CD14-positive monocyte (primary cell): ENCODE measurements at regions not wholly inside any gene's neighbourhood (a gene's known extent, or its start where the extent isn't known, plus 50 kb on each side); places are given as distances from the start of the nearest gene placed in this dataset.

Source experiments
- DNase-seq, 3 donors: peaks; one replicate each; pipeline ENCODE4 v3.0.0-alpha.2; 2011 to 2022
- H2AFZ ChIP-seq: 2 replicates; pipeline ENCODE4 v1.6.0; 2012; ENCODE audit warnings: mild to moderate bottlenecking, low read depth, low read length, inconsistent platforms; ENCODE audit not compliant: insufficient read depth, poor library complexity, severe bottlenecking
- H3K27ac ChIP-seq, 2 donors: 1 replicate in 1 of 2; 2 replicates in 1 of 2; pipeline ENCODE4 v1.5.1; 2012 to 2013; ENCODE audit warnings: low read length in 2 of 2, control low read depth in 1 of 2, inconsistent platforms in 1 of 2, low read depth in 1 of 2, mild to moderate bottlenecking in 1 of 2
- H3K27me3 ChIP-seq, 2 donors: one replicate each; pipeline versions ENCODE4 v1.6.0 to v1.6.1; 2011 to 2013; ENCODE audit warnings: low read length in 2 of 2; ENCODE audit not compliant: control insufficient read depth in 2 of 2, insufficient read depth in 2 of 2
- H3K36me3 ChIP-seq, 2 donors: replicated peaks in 1 of 2; 1 replicate in 1 of 2; 2 replicates in 1 of 2; pipeline versions ENCODE4 v1.5.1 to v1.6.1; 2012 to 2013; ENCODE audit warnings: low read length in 2 of 2, control low read depth in 1 of 2, inconsistent platforms in 1 of 2, mild to moderate bottlenecking in 1 of 2; ENCODE audit not compliant: insufficient read depth in 2 of 2, control insufficient read depth in 1 of 2
- H3K4me1 ChIP-seq, 2 donors: 1 replicate in 1 of 2; 2 replicates in 1 of 2; pipeline versions ENCODE4 v1.5.1 to v1.6.1; 2012 to 2013; ENCODE audit warnings: low read length in 2 of 2, control low read depth in 1 of 2, inconsistent platforms in 1 of 2, mild to moderate bottlenecking in 1 of 2, moderate library complexity in 1 of 2; ENCODE audit not compliant: insufficient read depth in 2 of 2, control insufficient read depth in 1 of 2
- H3K4me2 ChIP-seq: replicated peaks from 2 replicates; pipeline ENCODE3; 2012; ENCODE audit warnings: low read length, moderate library complexity, mild to moderate bottlenecking; ENCODE audit not compliant: poor library complexity, severe bottlenecking; ENCODE audit errors: extremely low read depth
- H3K4me3 ChIP-seq, 3 experiments: fragments of 200-600 bp in 1 of 3; sonication (generic) in 1 of 3; replicated peaks in 1 of 3; 1 replicate in 2 of 3; 2 replicates in 1 of 3; pipeline ENCODE4 v1.5.1; 2011 to 2013; ENCODE audit warnings: low read length in 3 of 3, mild to moderate bottlenecking in 3 of 3, control low read depth in 2 of 3, low read depth in 2 of 3, inconsistent platforms in 1 of 3, moderate library complexity in 1 of 3
- H3K79me2 ChIP-seq: 2 replicates; pipeline ENCODE4 v1.6.0; 2012; ENCODE audit warnings: mild to moderate bottlenecking, control low read depth, inconsistent platforms, low read length, moderate library complexity; ENCODE audit not compliant: insufficient read depth
- H3K9ac ChIP-seq: 2 replicates; pipeline ENCODE4 v1.6.0; 2017; ENCODE audit warnings: low read length, mild to moderate bottlenecking; ENCODE audit not compliant: insufficient read depth, poor library complexity, severe bottlenecking
- H3K9me3 ChIP-seq, 2 donors: replicated peaks in 1 of 2; 1 replicate in 1 of 2; 2 replicates in 1 of 2; pipeline versions ENCODE4 v1.5.1 to v1.6.1; 2012 to 2013; ENCODE audit warnings: low read length in 2 of 2, control low read depth in 1 of 2; ENCODE audit not compliant: control insufficient read depth in 1 of 2, insufficient read depth in 1 of 2
- H4K20me1 ChIP-seq: 2 replicates; pipeline ENCODE4 v1.6.0; 2012; ENCODE audit warnings: mild to moderate bottlenecking, low read length, control low read depth, moderate library complexity; ENCODE audit not compliant: insufficient read depth
- H3K27ac Mint-ChIP-seq, 7 donors: one replicate each; pipeline ENCODE4 v1.8.0; 2020; ENCODE audit warnings: mild to moderate bottlenecking in 7 of 7, mixed read lengths in 7 of 7, moderate library complexity in 6 of 7, inconsistent platforms in 2 of 7
- H3K27me3 Mint-ChIP-seq, 3 donors: one replicate each; pipeline ENCODE4 v1.8.0; 2021 to 2022; ENCODE audit warnings: low read depth in 3 of 3, mild to moderate bottlenecking in 3 of 3, mixed read lengths in 3 of 3, moderate library complexity in 3 of 3, inconsistent platforms in 1 of 3
- H3K36me3 Mint-ChIP-seq, 2 donors: one replicate each; pipeline ENCODE4 v1.8.0; 2020; ENCODE audit warnings: mixed read lengths in 2 of 2, inconsistent platforms in 1 of 2, mild to moderate bottlenecking in 1 of 2
- H3K4me1 Mint-ChIP-seq: one replicate; pipeline ENCODE4 v1.8.0; 2020; ENCODE audit warnings: mild to moderate bottlenecking, mixed read lengths
- H3K4me3 Mint-ChIP-seq, 2 donors: one replicate each; pipeline ENCODE4 v1.8.0; 2020; ENCODE audit warnings: mild to moderate bottlenecking in 2 of 2, mixed read lengths in 2 of 2, moderate library complexity in 1 of 2
- H3K9me3 Mint-ChIP-seq, 7 donors: one replicate each; pipeline ENCODE4 v1.8.0; 2020 to 2022; ENCODE audit warnings: mixed read lengths in 7 of 7, mild to moderate bottlenecking in 6 of 7, moderate library complexity in 6 of 7, inconsistent platforms in 2 of 7
- WGBS: methylation state at CpG from one replicate; pipeline ENCODE4 v1.1.5; 2013; ENCODE audit warnings: missing lambda C conversion rate; ENCODE audit not compliant: insufficient coverage; 5-methylcytosine and 5-hydroxymethylcytosine counted together
- intact Hi-C, 2 donors: fragments of 100-400 bp; cut with micrococcal nuclease; formaldehyde crosslinking; loops; one replicate each; pipeline versions ENCODE4 v1.15.0 to v1.15.1; 2023
- TF ChIP-seq, protein P1 (sequence below): fragments of 200-600 bp; IDR thresholded peaks from one replicate; pipeline ENCODE4 v1.8.0; 2022; ENCODE audit warnings: antibody characterized with exemption, mild to moderate bottlenecking

DNA sequence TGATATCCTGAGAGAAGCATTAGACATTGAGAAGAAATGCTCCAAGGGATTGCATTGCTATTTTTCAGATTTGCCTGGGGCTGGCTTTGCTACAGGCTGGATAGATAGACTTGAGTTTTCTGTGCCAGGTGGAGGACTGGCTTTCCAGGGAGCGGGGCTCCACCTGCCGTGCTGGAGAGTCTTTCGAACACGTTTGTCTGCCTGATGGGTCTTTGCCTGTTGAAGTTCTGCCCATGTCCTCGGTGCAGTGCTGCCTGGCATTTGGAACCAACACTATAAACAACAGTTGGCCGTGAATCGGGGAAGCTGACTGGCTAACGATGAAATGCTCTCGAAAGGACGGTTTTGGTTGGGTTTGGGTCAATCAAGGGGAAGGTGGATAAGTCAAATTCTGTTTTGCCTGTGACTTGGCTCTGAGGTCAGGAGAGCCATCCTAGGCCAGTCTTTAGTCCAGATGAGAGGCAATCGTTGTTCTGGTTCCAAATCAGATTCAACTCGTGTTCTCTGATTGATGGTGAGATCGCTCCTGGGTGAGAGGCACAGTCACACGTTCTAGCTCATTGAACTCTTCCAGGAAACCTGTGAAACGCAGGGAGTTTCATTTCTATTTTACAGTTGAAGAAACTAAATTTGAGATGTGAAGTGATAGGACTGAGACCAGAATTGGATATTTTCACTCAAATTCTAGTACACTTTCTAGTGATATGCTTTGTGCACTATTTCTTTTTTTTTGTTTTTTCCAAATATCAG, 599.0 kb downstream of the TYW1 start:
- no peak overlapping the region for H3K4me2 ChIP-seq
- H3K36me3 Mint-ChIP-seq = no peaks in the 10 kb centered on the region
- intact Hi-C loops = no loop called here
- no peaks in the 10 kb centered on the region for H4K20me1 ChIP-seq
- H3K27ac Mint-ChIP-seq = no peak overlapping the region
- no peaks in the 10 kb centered on the region for H3K4me1 ChIP-seq
- no peak overlapping the region for H3K4me3 Mint-ChIP-seq
- TF ChIP-seq, protein P1, sequence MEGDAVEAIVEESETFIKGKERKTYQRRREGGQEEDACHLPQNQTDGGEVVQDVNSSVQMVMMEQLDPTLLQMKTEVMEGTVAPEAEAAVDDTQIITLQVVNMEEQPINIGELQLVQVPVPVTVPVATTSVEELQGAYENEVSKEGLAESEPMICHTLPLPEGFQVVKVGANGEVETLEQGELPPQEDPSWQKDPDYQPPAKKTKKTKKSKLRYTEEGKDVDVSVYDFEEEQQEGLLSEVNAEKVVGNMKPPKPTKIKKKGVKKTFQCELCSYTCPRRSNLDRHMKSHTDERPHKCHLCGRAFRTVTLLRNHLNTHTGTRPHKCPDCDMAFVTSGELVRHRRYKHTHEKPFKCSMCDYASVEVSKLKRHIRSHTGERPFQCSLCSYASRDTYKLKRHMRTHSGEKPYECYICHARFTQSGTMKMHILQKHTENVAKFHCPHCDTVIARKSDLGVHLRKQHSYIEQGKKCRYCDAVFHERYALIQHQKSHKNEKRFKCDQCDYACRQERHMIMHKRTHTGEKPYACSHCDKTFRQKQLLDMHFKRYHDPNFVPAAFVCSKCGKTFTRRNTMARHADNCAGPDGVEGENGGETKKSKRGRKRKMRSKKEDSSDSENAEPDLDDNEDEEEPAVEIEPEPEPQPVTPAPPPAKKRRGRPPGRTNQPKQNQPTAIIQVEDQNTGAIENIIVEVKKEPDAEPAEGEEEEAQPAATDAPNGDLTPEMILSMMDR = no peak
- no peaks in the 10 kb centered on the region for H3K27me3 Mint-ChIP-seq
- H3K36me3 ChIP-seq = no peaks in the 10 kb centered on the region
- H3K27me3 ChIP-seq = no peaks in the 10 kb centered on the region
- H3K79me2 ChIP-seq = no peaks in the 10 kb centered on the region
- no peak overlapping the region for H3K9ac ChIP-seq
- no peak overlapping the region for H3K27ac ChIP-seq
- H3K4me1 Mint-ChIP-seq = no peaks in the 10 kb centered on the region
- no peak overlapping the region for H2AFZ ChIP-seq
- H3K9me3 Mint-ChIP-seq = peaks cover 0 to 13% (median under 1%) of the 10 kb centered on the region in 7 donors
- H3K9me3 ChIP-seq = peaks cover 5 to 7% of the 10 kb centered on the region in 2 donors
- no peak overlapping the region for H3K4me3 ChIP-seq
- DNase-seq = no peak
- 91% methylated on average over 11 of the region's 15 CpGs for WGBS

DNA sequence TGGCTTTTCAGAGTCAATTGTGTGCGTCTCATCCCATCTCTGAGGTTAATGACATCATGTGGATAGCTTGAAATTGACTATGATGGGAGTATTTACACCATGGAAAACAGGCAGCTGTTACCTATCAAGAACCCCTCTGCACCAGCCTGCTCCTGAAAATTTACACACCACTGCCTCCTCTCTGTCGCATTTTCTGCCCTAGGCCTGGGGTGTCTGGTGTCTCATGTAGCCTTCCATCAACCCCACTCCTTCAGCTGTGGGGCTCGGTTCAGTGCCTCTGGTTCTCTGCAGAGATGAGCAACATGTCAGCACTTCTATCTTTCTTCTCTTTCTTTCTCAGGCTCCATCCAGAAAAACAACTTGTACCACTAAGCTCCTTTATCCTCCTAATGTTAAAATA, 600.5 kb downstream of the TYW1 start:
- no peak overlapping the region for H3K27ac ChIP-seq
- intact Hi-C loops = no loop called here
- H2AFZ ChIP-seq = no peak overlapping the region
- Mint-ChIP-seq H3K27ac (no peak overlapping the region), H3K4me3 (no peak overlapping the region), H3K27me3 (no peaks in the 10 kb centered on the region), H3K4me1 (no peaks in the 10 kb centered on the region), H3K9me3 (peaks cover 0 to 10% (median 0%) of the 10 kb centered on the region in 7 donors), H3K36me3 (no peaks in the 10 kb centered on the region)
- H3K36me3 ChIP-seq = no peaks in the 10 kb centered on the region
- no peak overlapping the region for H3K4me3 ChIP-seq
- no peak overlapping the region for H3K4me2 ChIP-seq
- no peak for DNase-seq
- no peaks in the 10 kb centered on the region for H3K27me3 ChIP-seq
- no peaks in the 10 kb centered on the region for H3K4me1 ChIP-seq
- H4K20me1 ChIP-seq = no peaks in the 10 kb centered on the region
- H3K79me2 ChIP-seq = no peaks in the 10 kb centered on the region
- peaks cover 7% of the 10 kb centered on the region in 2 donors for H3K9me3 ChIP-seq
- H3K9ac ChIP-seq = no peak overlapping the region
- WGBS = 100% methylated on average over 2 of the region's 3 CpGs
- TF ChIP-seq, protein P1 = no peak
